IMR-90 (cell line): ENCODE measurements at regions not wholly inside any gene's neighbourhood (a gene's known extent, or its start where the extent isn't known, plus 50 kb on each side); places are given as distances from the start of the nearest gene placed in this dataset.

Experiments
- ATAC-seq: fragments of 200-7000 bp; cut with Tn5 transposase; 2 replicates; pipeline ENCODE4 v1.9.1; 2020; ENCODE audit warnings: low read depth, mild to moderate bottlenecking, moderate library complexity
- BruUV-seq: library from RNA; stranded (reverse); fragments of 400-500 nt; replicated peaks from 2 replicates; lab custom pipeline; 2021; lab: Mats Ljungman, UMichigan
- CTCF ChIA-PET: fragments of 300-600 bp; formaldehyde crosslinking; extraction: SDS; loops from one replicate; lab custom pipeline; 2021; ENCODE audit warnings: antibody characterized with exemption; lab: Yijun Ruan, JAX
- POLR2A ChIA-PET: fragments of 300-600 bp; sonication (Branson Sonifier 250); formaldehyde crosslinking; loops from one replicate; lab custom pipeline; 2022; ENCODE audit warnings: antibody characterized with exemption; ENCODE audit not compliant: unreplicated experiment; lab: Charles Lee
- DNase-seq: peaks from one replicate; pipeline ENCODE4 v3.0.0; 2013
- H2AFZ ChIP-seq: replicated peaks from 2 replicates; pipeline ENCODE3; 2013; ENCODE audit warnings: low read length, mild to moderate bottlenecking; ENCODE audit not compliant: poor library complexity
- H2AK5ac ChIP-seq: 2 replicates; pipeline ENCODE4 v1.6.1; 2013; ENCODE audit warnings: low read depth, low read length, inconsistent platforms
- H2AK9ac ChIP-seq: replicated peaks from 2 replicates; pipeline ENCODE3; 2013; ENCODE audit warnings: mild to moderate bottlenecking, low read depth, low read length, moderate library complexity; ENCODE audit not compliant: poor library complexity
- H2BK120ac ChIP-seq: 2 replicates; pipeline ENCODE4 v1.6.1; 2013; ENCODE audit warnings: low read depth, low read length, inconsistent platforms
- H2BK15ac ChIP-seq: 3 replicates; pipeline ENCODE4 v1.6.1; 2013; ENCODE audit warnings: low read depth, low read length, inconsistent platforms
- H2BK20ac ChIP-seq: 2 replicates; pipeline ENCODE4 v1.6.1; 2013; ENCODE audit warnings: low read depth, mild to moderate bottlenecking, inconsistent platforms, low read length, moderate library complexity
- H2BK5ac ChIP-seq: 2 replicates; pipeline ENCODE4 v1.6.1; 2013; ENCODE audit warnings: mild to moderate bottlenecking, low read depth, low read length, inconsistent platforms; ENCODE audit not compliant: poor library complexity, severe bottlenecking
- H3K14ac ChIP-seq: replicated peaks from 2 replicates; pipeline ENCODE4 v1.6.1; 2013; ENCODE audit warnings: low read depth, low read length, inconsistent platforms
- H3K18ac ChIP-seq: 2 replicates; pipeline ENCODE4 v1.6.1; 2013; ENCODE audit warnings: low read depth, low read length, control low read depth
- H3K23ac ChIP-seq: 2 replicates; pipeline ENCODE4 v1.6.1; 2013; ENCODE audit warnings: low read depth, low read length, inconsistent platforms
- H3K27ac ChIP-seq: 2 replicates; pipeline ENCODE4 v1.5.1; 2013; ENCODE audit warnings: mild to moderate bottlenecking, control low read depth, low read length; ENCODE audit not compliant: insufficient read depth
- H3K27me3 ChIP-seq: 2 replicates; pipeline ENCODE4 v1.6.1; 2013; ENCODE audit warnings: low read length; ENCODE audit not compliant: control insufficient read depth, insufficient read depth
- H3K36me3 ChIP-seq: 2 replicates; pipeline ENCODE4 v1.6.1; 2013; ENCODE audit warnings: low read length, mixed read lengths; ENCODE audit not compliant: control insufficient read depth, insufficient read depth
- H3K4ac ChIP-seq: 2 replicates; pipeline ENCODE4 v1.6.1; 2013; ENCODE audit warnings: low read depth, low read length, inconsistent platforms
- H3K4me1 ChIP-seq: 2 replicates; pipeline ENCODE4 v1.6.1; 2013; ENCODE audit warnings: low read length, mixed read lengths; ENCODE audit not compliant: control insufficient read depth, insufficient read depth
- H3K4me2 ChIP-seq: 2 replicates; pipeline ENCODE4 v1.6.1; 2013; ENCODE audit warnings: low read depth, mild to moderate bottlenecking, control low read depth, low read length, moderate library complexity
- H3K4me3 ChIP-seq: 2 replicates; pipeline ENCODE4 v1.5.1; 2013; ENCODE audit warnings: low read depth, mild to moderate bottlenecking, control low read depth, low read length, moderate library complexity; ENCODE audit not compliant: insufficient read depth
- H3K56ac ChIP-seq: 2 replicates; pipeline ENCODE4 v1.6.1; 2013; ENCODE audit warnings: low read length, inconsistent platforms; ENCODE audit not compliant: insufficient read depth; ENCODE audit errors: extremely low read depth
- H3K79me1 ChIP-seq, 2 experiments: 2 replicates each; pipeline ENCODE4 v1.6.1; 2013; ENCODE audit warnings: low read length in 2 of 2, inconsistent platforms in 1 of 2, low read depth in 1 of 2
- H3K9ac ChIP-seq: 2 replicates; pipeline ENCODE4 v1.6.1; 2013; ENCODE audit warnings: low read depth, low read length, control low read depth
- H3K9me1 ChIP-seq: 2 replicates; pipeline ENCODE4 v1.6.1; 2013; ENCODE audit warnings: low read length, inconsistent platforms; ENCODE audit not compliant: insufficient read depth
- H3K9me3 ChIP-seq: 2 replicates; pipeline ENCODE4 v1.6.1; 2013; ENCODE audit warnings: low read length; ENCODE audit not compliant: control insufficient read depth, insufficient read depth
- H4K20me1 ChIP-seq: 2 replicates; pipeline ENCODE4 v1.6.1; 2013; ENCODE audit warnings: low read length, inconsistent platforms; ENCODE audit not compliant: insufficient read depth
- H4K5ac ChIP-seq: 2 replicates; pipeline ENCODE4 v1.6.1; 2013; ENCODE audit warnings: mild to moderate bottlenecking, low read depth, low read length, control low read depth
- H4K8ac ChIP-seq, 2 experiments: 2 replicates each; pipeline ENCODE4 v1.6.1; 2013; ENCODE audit warnings: low read depth in 2 of 2, low read length in 2 of 2, control low read depth in 1 of 2, inconsistent platforms in 1 of 2
- H4K91ac ChIP-seq: 2 replicates; pipeline ENCODE4 v1.6.1; 2013; ENCODE audit warnings: low read depth, low read length, inconsistent platforms; ENCODE audit not compliant: insufficient read depth
- CEBPB ChIP-seq: IDR thresholded peaks from 2 replicates; pipeline ENCODE4 v1.6.1; 2012; ENCODE audit warnings: low read depth, low read length, improper control_type of control experiment
- CHD1 ChIP-seq: IDR thresholded peaks from 2 replicates; pipeline ENCODE4 v1.6.1; 2012; ENCODE audit warnings: low read depth, low read length, improper control_type of control experiment
- MAFK ChIP-seq: IDR thresholded peaks from 2 replicates; pipeline ENCODE4 v1.6.1; 2012; ENCODE audit warnings: low read depth, low read length, improper control_type of control experiment
- POLR2A ChIP-seq: IDR thresholded peaks from 2 replicates; pipeline ENCODE4 v1.6.1; 2012; ENCODE audit warnings: mild to moderate bottlenecking, low read depth, low read length
- RCOR1 ChIP-seq: IDR thresholded peaks from 2 replicates; pipeline ENCODE4 v1.6.1; 2012; ENCODE audit warnings: mild to moderate bottlenecking, low read length, improper control_type of control experiment; ENCODE audit not compliant: insufficient replicate concordance
- RFX5 ChIP-seq: IDR thresholded peaks from 2 replicates; pipeline ENCODE4 v1.8.0; 2012; ENCODE audit warnings: low read depth, mild to moderate bottlenecking, low read length, moderate library complexity
- WGBS, 2 experiments: methylation state at CpG; one replicate each; pipeline versions ENCODE4 v1.1.5 to v1.1.7; 2013; ENCODE audit warnings: missing lambda C conversion rate in 2 of 2; ENCODE audit not compliant: insufficient read length in 1 of 2; ENCODE audit errors: extremely low coverage in 2 of 2; 5-methylcytosine and 5-hydroxymethylcytosine counted together
- dilution Hi-C: fragments of 300-500 bp; cut with HindIII; formaldehyde crosslinking; loops from one replicate; pipeline ENCODE4 v1.14.3; 2018; ENCODE audit warnings: low sequenced_read_pairs; ENCODE audit not compliant: unreplicated experiment
- in situ Hi-C: fragments of 300-500 bp; cut with MboI; formaldehyde crosslinking; loops from 3 replicates; pipeline ENCODE4 v1.14.3; 2019; ENCODE audit warnings: low sequenced_read_pairs, inconsistent platforms, mixed read lengths
- intact Hi-C: fragments of 100-400 bp; cut with micrococcal nuclease; formaldehyde crosslinking; loops from 2 replicates; pipeline ENCODE4 v1.10.0; 2022

GRCh38 chr6:87907521-87907920 lies 140.1 kb upstream of the SPACA1 start:
- no TSS peak for BruUV-seq
- no CpG with 5 or more reads among the region's 2 CpGs for WGBS, 2 experiments

More at GRCh38 chr6:87907521-87907920, 140.1 kb upstream of the SPACA1 start:
- H2AK5ac ChIP-seq = no peak overlapping the region
- H3K4ac ChIP-seq = no peak overlapping the region
- no peak overlapping the region for H4K91ac ChIP-seq
- H2BK20ac ChIP-seq = no peak overlapping the region
- H3K9me1 ChIP-seq = no peaks in the 10 kb centered on the region
- in situ Hi-C loops (no loop called here), intact Hi-C loops (no loop called here), dilution Hi-C loops (no loop called here)
- H3K14ac ChIP-seq = no peak overlapping the region
- H4K20me1 ChIP-seq = no peaks in the 10 kb centered on the region
- no peak overlapping the region for H2BK15ac ChIP-seq
- no peaks in the 10 kb centered on the region for H3K4me1 ChIP-seq
- H2BK120ac ChIP-seq = no peak overlapping the region
- H3K27ac ChIP-seq = no peak overlapping the region
- no peak overlapping the region for H3K9ac ChIP-seq
- no peak overlapping the region for H4K8ac ChIP-seq
- POLR2A ChIA-PET = no interaction called here
- no peak overlapping the region for H2BK5ac ChIP-seq
- H2AFZ ChIP-seq = no peak overlapping the region
- no peak overlapping the region for H3K18ac ChIP-seq
- CTCF ChIA-PET = interaction anchor here (0.9 kb wide), 1 partner anchor 62 kb away, joined by 3 read pairs; no protein-coding TSS in a partner anchor
- H3K27me3 ChIP-seq = peaks cover 14% of the 10 kb centered on the region
- H3K36me3 ChIP-seq = no peaks in the 10 kb centered on the region
- no peaks in the 10 kb centered on the region for H3K79me1 ChIP-seq
- no peak overlapping the region for H3K56ac ChIP-seq
- peaks cover 3% of the 10 kb centered on the region; the same call in 1 of the 2 replicates for H3K9me3 ChIP-seq
- no peak overlapping the region for H2AK9ac ChIP-seq
- no peak overlapping the region for H3K4me3 ChIP-seq
- TF ChIP-seq RFX5 (no peak), MAFK (no peak), RCOR1 (no peak), POLR2A (no peak), CEBPB (no peak), CHD1 (no peak)
- DNase-seq (peak; percentile 2), ATAC-seq (no peak)
- H3K23ac ChIP-seq = no peak overlapping the region
- H3K4me2 ChIP-seq = no peak overlapping the region
- H4K5ac ChIP-seq = no peak overlapping the region
